K562 (cell line): ENCODE measurements at regions not wholly inside any gene's neighbourhood (a gene's known extent, or its start where the extent isn't known, plus 50 kb on each side); places are given as distances from the start of the nearest gene placed in this dataset.

Source experiments
- CBX8 ChIP-seq: fragments of 200-600 bp; sonication (generic); IDR thresholded peaks from 2 replicates; pipeline ENCODE4 v1.6.1; 2012; ENCODE audit warnings: borderline replicate concordance, mixed run types, low read depth, mild to moderate bottlenecking, moderate library complexity, mixed read lengths, low read length, control low read depth, inconsistent platforms; ENCODE audit not compliant: poor library complexity, severe bottlenecking; ENCODE audit errors: extremely low read depth
- CTCF ChIP-seq, 3 experiments: IDR thresholded peaks in 2 of 3; conservative IDR thresholded peaks in 1 of 3; 2 replicates each; pipeline ENCODE4 v1.5.1; 2011 to 2012; ENCODE audit warnings: low read length in 3 of 3, mild to moderate bottlenecking in 3 of 3, control low read depth in 2 of 3, improper control_type of control experiment in 1 of 3, inconsistent platforms in 1 of 3, low read depth in 1 of 3, mixed read lengths in 1 of 3, moderate library complexity in 1 of 3; ENCODE audit not compliant: insufficient read depth in 2 of 3
- ELF4 ChIP-seq: fragments of 450-650 bp; formaldehyde crosslinking; IDR thresholded peaks from 2 replicates; pipeline ENCODE4 v1.4.0; 2022; ENCODE audit warnings: missing genetic modification characterization
- MAZ ChIP-seq, 2 experiments: fragments of 450-650 bp in 1 of 2; sonication (generic) in 1 of 2; formaldehyde crosslinking; IDR thresholded peaks in 1 of 2; conservative IDR thresholded peaks in 1 of 2; 2 replicates each; pipeline versions ENCODE4 v1.4.0 to v1.5.0; 2020; ENCODE audit warnings: mild to moderate bottlenecking in 1 of 2, missing genetic modification reagents in 1 of 2
- NCOA1 ChIP-seq: fragments of 450-650 bp; IDR thresholded peaks from 2 replicates; pipeline ENCODE4 v1.6.1; 2016; ENCODE audit warnings: low read depth
- POLR2H ChIP-seq: IDR thresholded peaks from 2 replicates; pipeline ENCODE4 v1.6.1; 2016; ENCODE audit warnings: missing genetic modification characterization, low read depth, mild to moderate bottlenecking, control low read depth, missing compliant biosample characterization, moderate library complexity
- SPI1 ChIP-seq: IDR thresholded peaks from 2 replicates; pipeline ENCODE4 v1.6.1; 2011; ENCODE audit warnings: low read depth, low read length, control low read depth, borderline replicate concordance
- THAP12 ChIP-seq: fragments of 250-450 bp; sonication (Bioruptor Pico); IDR thresholded peaks from 2 replicates; pipeline ENCODE4 v1.9.0; 2021; ENCODE audit warnings: mild to moderate bottlenecking, inconsistent platforms
- ZNF384 ChIP-seq: IDR thresholded peaks from 2 replicates; pipeline ENCODE4 v1.6.1; 2012; ENCODE audit warnings: low read depth, low read length, improper control_type of control experiment

- TF ChIP-seq CTCF (IDR thresholded peaks at IDR 0.05 in 2 of 3, conservative IDR thresholded peaks at IDR 0.05 in 1 of 3; ENCODE audit: insufficient read depth in 2 of 3, low read depth in 1 of 3, low read length in 3 of 3), result no peak
- no peak for TF ChIP-seq THAP12 (CRISPR knock-in tag)
- TF ChIP-seq MAZ (CRISPR knock-in tag; conservative IDR thresholded peaks at IDR 0.05 in 1 of 2, IDR thresholded peaks at IDR 0.05 in 1 of 2), result no peak
- no peak for TF ChIP-seq POLR2H
- TF ChIP-seq NCOA1, result no peak
- TF ChIP-seq SPI1, result no peak
- TF ChIP-seq CBX8, result no peak
- no peak for TF ChIP-seq ELF4 (CRISPR knock-in tag)
- no peak for TF ChIP-seq ZNF384
Observed at GRCh38 chr4:74588350-74588749, 143.4 kb downstream of the AREG start.
